OCI-LY7 (cell line): ENCODE measurements at regions not wholly inside any gene's neighbourhood (a gene's known extent, or its start where the extent isn't known, plus 50 kb on each side); places are given as distances from the start of the nearest gene placed in this dataset.

ENCODE experiments used
- BruUV-seq: library from RNA; stranded (reverse); fragments of 400-500 nt; replicated peaks from 2 replicates; lab custom pipeline; 2021; lab: Mats Ljungman, UMichigan
- CTCF ChIA-PET: fragments of 300-600 bp; sonication (Branson Sonifier 250); formaldehyde crosslinking; loops from one replicate; lab custom pipeline; 2022; ENCODE audit warnings: antibody characterized with exemption; ENCODE audit not compliant: unreplicated experiment; lab: Charles Lee
- POLR2A ChIA-PET: fragments of 300-600 bp; sonication (Branson Sonifier 250); formaldehyde crosslinking; loops from one replicate; lab custom pipeline; 2022; ENCODE audit warnings: antibody characterized with exemption; lab: Charles Lee
- DNase-seq: peaks from one replicate; pipeline ENCODE4 v3.0.0-alpha.2; 2015; ENCODE audit warnings: low spot score
- H2AFZ ChIP-seq: fragments of 200-600 bp; sonication (generic), shearing (Covaris generic); 2 replicates; pipeline ENCODE4 v1.6.1; 2014; ENCODE audit warnings: mild to moderate bottlenecking, antibody characterized with exemption, low read length, moderate library complexity
- H3K27ac ChIP-seq: fragments of 200-600 bp; sonication (generic); 2 replicates; pipeline ENCODE4 v1.5.1; 2014; ENCODE audit warnings: mixed run types, low read depth, mild to moderate bottlenecking, moderate library complexity, low read length, inconsistent platforms; ENCODE audit not compliant: poor library complexity, severe bottlenecking
- H3K36me3 ChIP-seq: fragments of 200-600 bp; sonication (generic); 2 replicates; pipeline ENCODE4 v1.6.1; 2014; ENCODE audit warnings: mild to moderate bottlenecking, antibody characterized with exemption, low read length, moderate library complexity, mixed read lengths; ENCODE audit not compliant: insufficient read depth
- H3K4me1 ChIP-seq: fragments of 200-600 bp; sonication (generic); 2 replicates; pipeline ENCODE4 v1.5.1; 2014; ENCODE audit warnings: mild to moderate bottlenecking, low read length; ENCODE audit not compliant: insufficient read depth, poor library complexity, severe bottlenecking
- H3K4me2 ChIP-seq: fragments of 200-600 bp; sonication (generic); 2 replicates; pipeline ENCODE4 v1.6.1; 2014; ENCODE audit warnings: mild to moderate bottlenecking, low read length
- H3K4me3 ChIP-seq: fragments of 200-600 bp; sonication (generic); 2 replicates; pipeline ENCODE4 v1.5.1; 2014; ENCODE audit warnings: mild to moderate bottlenecking, low read depth, low read length; ENCODE audit not compliant: poor library complexity, severe bottlenecking
- H3K79me2 ChIP-seq: fragments of 200-600 bp; sonication (generic); 2 replicates; pipeline ENCODE4 v1.6.1; 2016; ENCODE audit warnings: low read depth, mild to moderate bottlenecking, low read length, moderate library complexity, mixed read lengths; ENCODE audit not compliant: insufficient read depth
- H3K9me2 ChIP-seq: fragments of 200-600 bp; sonication (generic); 2 replicates; pipeline ENCODE4 v1.6.1; 2016; ENCODE audit warnings: mild to moderate bottlenecking, low read length, mixed read lengths; ENCODE audit not compliant: insufficient read depth
- H3K9me3 ChIP-seq: fragments of 200-600 bp; sonication (generic); 2 replicates; pipeline ENCODE4 v1.6.1; 2014; ENCODE audit warnings: mild to moderate bottlenecking, mixed run types, low read length, mixed read lengths
- H4K20me1 ChIP-seq: fragments of 200-600 bp; sonication (generic); 2 replicates; pipeline ENCODE4 v1.6.1; 2014; ENCODE audit warnings: mild to moderate bottlenecking, antibody characterized with exemption, low read length, moderate library complexity, mixed read lengths; ENCODE audit not compliant: insufficient read depth
- CTCF ChIP-seq: fragments of 200-600 bp; sonication (generic); conservative IDR thresholded peaks from 2 replicates; pipeline ENCODE4 v1.5.1; 2014; ENCODE audit warnings: mild to moderate bottlenecking, antibody characterized with exemption, low read length, moderate library complexity, mixed read lengths
- EZH2phosphoT487 ChIP-seq: fragments of 200-600 bp; sonication (generic); IDR thresholded peaks from 2 replicates; pipeline ENCODE4 v1.6.1; 2018; ENCODE audit warnings: low read depth, borderline replicate concordance, mild to moderate bottlenecking, mixed run types, antibody characterized with exemption, low read length, moderate library complexity, mixed read lengths
- intact Hi-C: fragments of 100-400 bp; cut with micrococcal nuclease; formaldehyde crosslinking; loops from one replicate; pipeline ENCODE4 v1.10.0; 2022; ENCODE audit not compliant: unreplicated experiment

- Histone ChIP-seq H3K9me3 (no peaks in the 10 kb centered on the region), H3K4me1 (no peaks in the 10 kb centered on the region), H3K4me3 (no peak overlapping the region), H2AFZ (no peak overlapping the region), H3K4me2 (no peak overlapping the region), H3K79me2 (no peaks in the 10 kb centered on the region), H4K20me1 (no peaks in the 10 kb centered on the region), H3K27ac (no peak overlapping the region), H3K9me2 (no peaks in the 10 kb centered on the region), H3K36me3 (no peaks in the 10 kb centered on the region)
- DNase-seq = no peak
- no TSS peak for BruUV-seq
- POLR2A ChIA-PET = no interaction called here
- TF ChIP-seq EZH2phosphoT487 (no peak), CTCF (no peak)
- intact Hi-C loops = no loop called here
- CTCF ChIA-PET = no interaction called here
These were observed 261.8 kb upstream of the NRXN1 start for GRCh38 chr2:51293566-51294200.

- Histone ChIP-seq H3K27ac (no peak overlapping the region), H3K9me2 (no peaks in the 10 kb centered on the region), H3K4me3 (no peak overlapping the region), H2AFZ (no peak overlapping the region), H3K9me3 (no peaks in the 10 kb centered on the region), H4K20me1 (no peaks in the 10 kb centered on the region), H3K4me2 (no peak overlapping the region), H3K4me1 (no peaks in the 10 kb centered on the region), H3K36me3 (no peaks in the 10 kb centered on the region), H3K79me2 (no peaks in the 10 kb centered on the region)
- no peak for DNase-seq
- POLR2A ChIA-PET = interaction anchor here (0.6 kb wide), 2 partner anchors 50 to 108 kb away, joined by 3 to 5 read pairs; no protein-coding TSS in a partner anchor
- CTCF ChIA-PET = no interaction called here
- no peak for TF ChIP-seq CTCF
- no peak for TF ChIP-seq EZH2phosphoT487
- intact Hi-C loops = no loop called here
- BruUV-seq = no TSS peak
These were observed 260.0 kb upstream of the NRXN1 start for GRCh38 chr2:51291762-51292551.

GRCh38 chr2:51290725-51291124 lies 258.8 kb upstream of the NRXN1 start:
- Histone ChIP-seq H3K27ac (no peak overlapping the region), H3K4me1 (no peaks in the 10 kb centered on the region), H3K36me3 (no peaks in the 10 kb centered on the region), H3K4me3 (no peak overlapping the region), H3K79me2 (no peaks in the 10 kb centered on the region), H2AFZ (no peak overlapping the region), H3K4me2 (no peak overlapping the region), H3K9me3 (no peaks in the 10 kb centered on the region), H3K9me2 (no peaks in the 10 kb centered on the region), H4K20me1 (no peaks in the 10 kb centered on the region)
- TF ChIP-seq EZH2phosphoT487 = no peak
- TF ChIP-seq CTCF = no peak
- POLR2A ChIA-PET = no interaction called here
- CTCF ChIA-PET = no interaction called here
- intact Hi-C loops = no loop called here
- DNase-seq = no peak
- no TSS peak for BruUV-seq
